Ureter (tissue), 1 donor: ENCODE measurements at regions not wholly inside any gene's neighbourhood (a gene's known extent, or its start where the extent isn't known, plus 50 kb on each side); places are given as distances from the start of the nearest gene placed in this dataset.

ENCODE experiments used
- DNase-seq: peaks from one replicate; pipeline ENCODE4 v3.0.0-alpha.2; 2020; ENCODE audit warnings: low spot score
- donor health status: DM: yes; HTN: yes; CAD: no.

DNA sequence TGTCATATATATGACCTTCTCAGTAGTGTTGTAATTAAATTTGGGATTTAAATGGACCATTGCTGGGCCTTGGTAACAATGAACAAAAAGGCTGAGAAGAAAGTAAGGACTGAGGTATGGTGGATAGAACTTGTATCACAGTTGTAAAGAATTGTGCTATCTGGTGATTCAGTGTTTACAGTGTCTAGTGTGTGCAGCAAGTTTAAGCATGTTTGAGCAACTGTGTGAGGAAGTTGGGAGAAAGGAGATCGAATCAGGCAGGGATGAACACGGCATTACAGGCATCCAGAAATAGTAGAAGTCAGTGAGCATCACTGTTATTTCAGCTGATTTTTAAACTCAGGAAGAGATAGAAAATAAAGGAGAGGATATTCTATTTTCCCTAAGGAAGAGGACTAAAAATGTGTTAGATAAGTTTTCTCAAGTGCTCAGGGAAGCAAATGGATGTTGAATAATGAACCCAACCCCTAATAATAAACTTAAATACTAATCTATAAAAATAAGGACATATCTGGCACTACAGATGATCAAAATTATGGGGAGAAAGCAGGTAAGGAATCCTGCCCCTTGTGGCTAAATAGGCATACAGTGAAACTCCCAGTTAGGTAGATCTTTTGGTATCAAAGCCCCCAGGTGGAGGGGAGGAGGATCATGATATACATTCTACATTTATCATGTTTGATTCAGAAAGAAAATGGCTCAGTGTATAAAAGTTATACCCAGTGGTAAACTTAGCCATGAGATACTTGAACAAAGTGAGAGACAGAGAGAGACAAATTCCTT, 361.0 kb upstream of the ANO3 start:
- DNase-seq = no peak

DNA sequence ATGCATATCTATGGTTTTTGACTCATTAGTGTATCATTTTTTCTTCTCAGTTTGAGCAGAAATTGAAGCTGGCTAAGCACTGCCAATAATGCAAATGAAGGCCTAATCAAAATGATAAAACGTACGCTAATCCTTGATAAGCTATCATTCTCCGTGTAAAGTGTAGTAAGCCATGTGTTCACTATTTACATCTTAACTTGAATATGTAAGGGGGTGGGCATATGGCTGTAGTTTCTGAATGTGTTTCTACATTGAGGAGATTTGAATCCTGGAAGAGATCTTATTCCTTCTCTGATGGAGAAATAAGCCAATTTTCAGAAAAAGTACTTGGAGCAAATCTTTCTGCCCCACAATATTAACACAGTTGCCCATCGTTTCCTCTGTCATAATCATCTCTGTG, 351.8 kb upstream of the ANO3 start:
- DNase-seq = no peak

DNA sequence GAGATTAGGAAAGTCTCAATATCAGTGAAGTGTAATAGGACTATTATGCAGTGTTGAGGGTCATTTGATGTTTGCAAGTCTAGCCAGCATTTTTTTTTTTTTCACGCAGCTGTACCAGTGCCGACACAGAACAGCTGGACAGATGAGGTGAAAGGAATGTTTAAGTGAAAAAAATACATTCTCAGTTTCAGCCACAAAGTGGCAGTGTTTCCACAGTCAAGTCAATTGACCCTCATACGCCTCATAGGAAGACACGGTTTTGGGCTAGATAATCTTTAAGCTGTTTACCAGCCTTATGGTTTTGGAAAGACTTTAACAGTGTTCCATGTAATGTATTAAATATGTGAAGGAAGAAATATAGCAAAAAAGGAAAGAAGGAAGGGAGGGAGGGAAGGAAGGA, 349.9 kb upstream of the ANO3 start:
- no peak for DNase-seq

DNA sequence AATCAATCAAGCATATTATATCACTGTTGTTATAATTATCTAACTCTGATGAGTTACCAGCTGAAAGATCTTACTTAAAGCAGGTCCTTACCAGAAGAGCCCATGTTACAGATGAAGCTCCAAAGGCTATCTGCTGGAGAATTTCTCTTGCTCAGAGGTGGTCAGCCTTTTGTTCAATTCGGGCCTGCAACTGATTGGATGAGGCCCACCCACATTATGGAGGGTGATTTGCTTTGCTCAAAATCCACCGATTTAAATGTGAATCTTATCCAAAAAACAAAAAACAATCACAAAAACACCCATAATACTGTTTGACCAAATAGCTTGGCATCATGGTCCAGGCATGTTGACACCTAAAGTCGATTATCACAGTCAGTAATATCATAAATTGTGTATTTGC, 348.6 kb upstream of the ANO3 start:
- no peak for DNase-seq

DNA sequence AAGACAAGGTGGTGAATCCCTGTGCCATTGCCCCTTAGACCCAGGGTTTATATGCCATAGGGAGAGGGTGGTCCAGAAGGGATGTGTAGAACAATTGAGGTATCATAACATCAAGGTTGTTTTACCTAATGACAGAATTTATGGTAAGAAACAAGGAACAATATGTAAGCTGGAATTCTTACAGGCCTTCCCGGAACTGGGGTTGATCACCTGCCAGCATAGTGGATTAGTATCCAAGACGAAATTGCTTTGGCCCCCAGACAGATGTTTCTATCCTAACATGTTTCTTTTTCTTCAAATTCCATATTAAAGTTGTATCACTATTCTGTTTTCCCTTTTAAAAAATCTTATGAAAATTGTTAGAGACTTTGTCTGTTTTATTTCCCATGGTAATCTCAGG, 343.8 kb upstream of the ANO3 start:
- DNase-seq = no peak

DNA sequence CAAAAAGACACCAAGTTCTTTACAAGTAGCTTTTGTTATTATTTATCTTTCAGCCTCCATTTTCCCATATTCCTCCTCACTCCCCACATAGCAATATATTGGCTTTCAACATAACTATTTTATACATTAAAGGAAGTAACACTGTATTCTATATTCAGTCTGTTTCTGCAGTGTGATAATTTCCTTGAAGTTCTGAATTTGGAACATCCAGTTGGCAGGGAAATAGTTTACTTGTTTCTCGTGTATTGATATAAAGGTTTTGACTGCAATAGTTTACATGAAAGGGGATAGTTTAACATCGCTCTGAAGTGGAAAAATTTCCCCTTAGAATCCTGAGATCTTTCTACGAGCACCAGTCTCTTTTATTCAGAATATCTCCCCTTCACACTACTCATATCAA, 341.5 kb upstream of the ANO3 start:
- no peak for DNase-seq

DNA sequence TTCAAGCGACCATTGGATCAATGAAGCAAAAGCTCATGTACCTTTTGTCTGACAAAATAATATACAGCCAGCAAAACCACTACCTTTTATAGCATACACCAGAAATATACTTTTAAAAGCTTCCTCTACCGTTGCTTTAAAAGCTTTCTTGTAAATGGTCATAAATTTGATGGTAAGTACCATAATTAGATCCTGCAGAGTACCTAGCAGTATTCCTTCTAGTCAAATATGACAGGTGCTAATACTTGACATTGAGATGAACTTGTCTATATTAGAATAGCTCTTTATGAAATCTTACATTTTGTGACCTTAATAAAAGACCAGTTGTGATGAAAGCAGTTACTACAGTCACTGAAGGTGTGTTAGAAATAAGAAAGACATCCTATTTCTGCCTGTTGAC, 340.5 kb upstream of the ANO3 start:
- no peak for DNase-seq

DNA sequence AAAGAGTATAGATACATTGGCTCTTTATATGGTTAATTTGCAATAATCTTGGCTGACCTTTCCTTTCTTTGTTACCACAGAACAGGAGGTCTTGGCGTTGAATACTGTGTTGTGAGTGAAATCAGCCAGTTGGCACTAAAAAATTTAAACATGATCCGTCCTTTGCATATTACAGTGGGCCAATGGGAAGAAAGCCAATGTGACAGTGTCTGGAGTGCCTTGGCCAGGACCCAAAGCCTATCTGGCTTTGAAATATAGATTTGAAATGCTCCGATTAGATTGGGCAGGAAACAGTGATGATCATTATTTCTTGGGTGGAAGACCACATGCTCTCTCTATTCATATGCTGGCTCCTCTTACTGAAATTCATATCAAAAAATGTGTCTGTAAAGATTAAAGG, 339.6 kb upstream of the ANO3 start:
- DNase-seq = no peak

DNA sequence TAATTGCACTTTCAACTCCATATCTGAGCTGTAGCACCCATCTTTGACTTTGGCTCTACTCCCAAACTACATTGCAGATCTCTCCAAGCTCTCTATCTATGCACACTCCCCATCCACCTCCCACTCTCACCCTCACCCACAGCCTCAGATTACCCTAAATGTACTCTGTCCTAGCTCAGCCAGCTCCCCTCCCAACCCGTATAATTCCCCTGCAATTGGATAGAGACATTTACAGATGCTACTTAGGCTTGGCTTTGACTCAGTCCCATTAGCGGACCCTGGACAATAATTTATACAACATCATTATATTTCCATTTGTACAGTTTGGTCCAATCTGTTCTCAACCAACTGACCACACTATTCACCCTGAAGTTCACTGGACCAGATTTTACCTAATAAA, 338.9 kb upstream of the ANO3 start:
- DNase-seq = no peak

DNA sequence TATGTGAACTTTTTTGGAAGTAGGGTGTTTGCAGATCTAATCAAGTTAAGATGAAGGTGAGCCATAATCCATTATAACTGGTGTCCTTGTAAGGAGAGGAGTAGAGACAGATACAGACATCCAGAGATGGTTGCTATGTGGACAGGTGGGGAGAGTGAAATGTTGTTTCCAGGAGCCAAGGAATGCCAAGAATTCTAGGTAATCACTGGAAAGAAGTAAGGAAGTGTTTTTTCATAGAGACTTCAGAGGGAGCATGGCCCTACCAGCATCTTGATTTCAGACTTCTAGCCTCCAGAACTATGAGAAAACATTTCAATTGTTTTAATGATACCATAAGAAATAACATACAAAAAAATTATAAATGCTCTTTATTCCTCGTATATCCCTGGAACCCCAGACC, 320.5 kb upstream of the ANO3 start:
- no peak for DNase-seq

DNA sequence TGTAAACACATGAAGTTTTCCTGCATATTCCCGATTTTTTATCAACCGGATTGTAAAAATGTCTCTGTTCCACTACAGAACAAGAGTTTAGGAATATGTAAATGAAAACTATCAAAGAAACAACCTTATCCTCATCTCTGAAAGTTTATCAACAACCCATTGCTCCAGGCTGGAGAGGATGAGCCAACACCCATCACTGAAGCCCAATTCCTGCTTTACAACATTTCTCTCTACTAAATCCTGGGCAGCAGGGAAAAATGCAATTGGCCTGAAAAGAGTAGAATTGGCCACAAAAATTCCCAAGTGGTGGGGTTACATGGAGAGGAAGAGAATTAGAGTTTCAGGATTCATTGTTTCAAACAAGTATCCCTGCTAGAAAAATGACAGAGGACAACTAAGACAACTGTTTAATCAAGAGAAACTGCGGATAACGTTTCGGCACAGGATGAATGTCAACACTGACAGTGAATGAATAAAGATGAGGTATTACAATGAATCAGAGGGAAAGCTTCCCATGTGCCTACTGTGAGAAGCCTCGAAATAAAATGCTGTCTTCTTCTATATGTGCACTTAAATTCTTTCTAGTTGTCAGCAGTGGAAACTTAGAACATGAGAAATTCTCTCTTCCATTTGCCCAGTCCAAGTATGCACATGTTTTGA, 317.3 kb upstream of the ANO3 start:
- no peak for DNase-seq

DNA sequence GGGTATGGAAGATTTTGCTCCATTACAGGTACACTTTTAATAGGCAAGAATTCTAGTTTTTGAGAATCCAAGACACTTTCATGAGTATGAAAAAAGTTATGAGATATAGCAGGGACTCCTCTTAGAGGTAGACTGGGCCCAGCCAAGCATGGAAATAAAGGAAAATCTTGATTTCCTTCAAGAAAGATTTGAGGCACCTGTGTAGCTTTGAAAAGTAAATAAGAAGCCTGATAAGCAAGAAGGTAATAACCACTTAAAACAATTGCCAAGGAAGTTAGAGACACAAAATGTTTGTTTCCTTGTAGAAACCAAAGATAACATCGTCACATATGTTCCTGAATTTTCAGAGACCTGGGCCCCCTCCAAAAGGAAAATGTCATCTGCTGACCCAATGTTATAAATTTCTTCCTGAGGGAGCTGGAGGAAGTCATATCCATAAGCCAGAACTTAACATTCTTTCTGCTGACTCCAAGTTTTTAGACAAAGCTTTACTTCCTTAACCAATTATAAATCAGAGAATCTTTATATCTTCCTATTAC, 314.5 kb upstream of the ANO3 start:
- DNase-seq = no peak

DNA sequence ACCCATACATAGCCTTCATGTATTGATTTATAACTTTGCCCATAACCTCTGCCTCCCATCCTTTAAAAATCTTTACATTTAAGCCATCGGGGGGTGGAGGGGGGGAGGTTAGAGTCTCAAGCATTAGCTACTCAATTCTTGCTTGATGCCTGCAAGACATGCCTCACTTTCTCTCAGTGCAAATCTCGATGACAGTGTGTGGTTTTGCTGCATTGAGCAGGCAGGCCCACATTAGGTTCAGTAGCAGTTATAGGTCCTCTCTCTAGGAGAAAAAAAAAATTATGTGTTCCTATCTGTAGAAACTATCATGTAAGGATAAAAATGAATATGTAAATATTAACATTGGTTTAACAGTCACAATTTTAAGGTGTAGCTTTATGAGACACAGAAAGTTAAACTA, 314.0 kb upstream of the ANO3 start:
- no peak for DNase-seq

DNA sequence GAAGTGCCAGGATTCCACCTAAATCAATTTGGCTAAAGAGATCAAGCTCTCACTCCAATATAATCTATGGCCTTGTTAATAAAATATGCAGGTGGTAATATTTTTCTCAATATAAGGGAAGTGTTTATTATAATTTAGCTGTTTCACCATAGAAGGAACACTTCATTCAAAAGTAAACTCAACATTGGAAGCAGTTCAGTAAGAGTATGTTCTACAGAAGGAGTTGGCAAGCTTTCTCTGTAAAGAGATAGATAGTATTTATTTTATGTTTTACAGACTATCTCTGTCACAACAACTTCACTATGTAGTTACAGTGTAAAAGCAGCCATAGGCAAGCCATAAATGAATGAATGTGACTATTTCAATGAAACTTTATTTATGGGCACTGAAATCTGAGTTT, 313.6 kb upstream of the ANO3 start:
- no peak for DNase-seq

DNA sequence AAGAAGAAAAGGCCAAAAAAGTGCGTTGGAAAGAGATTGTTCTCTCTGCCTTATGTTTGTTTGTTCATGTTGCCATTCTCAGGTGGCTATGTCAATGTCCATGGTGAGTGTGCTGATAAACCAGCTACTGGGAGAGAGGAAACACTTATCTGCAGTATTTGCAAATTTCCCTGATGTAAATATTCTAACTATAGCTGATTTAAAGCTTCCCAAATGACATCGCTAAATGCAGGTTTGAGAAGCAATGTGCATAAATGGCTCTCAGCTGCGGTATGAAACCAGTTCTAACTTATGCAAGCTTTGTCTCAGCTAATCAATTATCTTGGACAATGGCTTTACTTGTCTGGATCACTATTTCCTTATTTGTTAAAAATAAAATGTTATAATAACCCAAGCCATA, 312.5 kb upstream of the ANO3 start:
- no peak for DNase-seq

DNA sequence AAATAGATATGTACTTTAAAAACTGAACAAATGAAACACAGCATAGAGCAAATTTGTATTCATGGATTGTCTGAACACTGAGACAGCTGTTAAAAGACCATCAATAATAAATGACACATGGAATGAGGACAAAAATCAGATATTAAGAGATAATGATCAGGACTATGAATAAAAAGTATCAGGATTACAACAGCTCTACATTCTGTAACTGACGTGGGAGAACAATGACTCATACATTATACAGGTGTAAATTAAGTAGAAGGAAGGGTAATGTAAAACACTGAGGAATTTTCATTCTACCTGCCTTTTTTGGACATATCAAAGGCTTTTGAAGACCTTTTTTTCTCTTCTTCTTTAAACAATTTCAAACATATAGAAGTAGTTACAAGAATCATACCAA, 310.9 kb upstream of the ANO3 start:
- DNase-seq = no peak

DNA sequence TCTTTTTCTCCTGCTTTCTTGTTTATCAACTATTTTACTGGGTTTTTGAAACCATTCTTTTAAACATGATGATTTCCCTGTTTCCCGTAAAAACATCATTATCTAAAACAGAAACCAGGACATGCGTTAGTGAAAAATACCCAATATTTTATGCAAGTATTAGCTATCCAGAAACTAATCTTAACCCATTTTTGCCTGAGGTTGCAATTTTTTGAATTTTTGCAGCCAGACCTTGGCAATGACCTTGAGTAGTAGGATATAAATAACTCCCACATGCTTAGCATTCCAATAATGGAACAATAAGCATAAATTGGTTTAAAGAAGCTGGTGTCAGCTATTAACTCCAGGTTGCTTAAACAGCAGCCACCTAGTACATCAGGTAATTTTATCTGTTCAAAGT, 308.9 kb upstream of the ANO3 start:
- no peak for DNase-seq

DNA sequence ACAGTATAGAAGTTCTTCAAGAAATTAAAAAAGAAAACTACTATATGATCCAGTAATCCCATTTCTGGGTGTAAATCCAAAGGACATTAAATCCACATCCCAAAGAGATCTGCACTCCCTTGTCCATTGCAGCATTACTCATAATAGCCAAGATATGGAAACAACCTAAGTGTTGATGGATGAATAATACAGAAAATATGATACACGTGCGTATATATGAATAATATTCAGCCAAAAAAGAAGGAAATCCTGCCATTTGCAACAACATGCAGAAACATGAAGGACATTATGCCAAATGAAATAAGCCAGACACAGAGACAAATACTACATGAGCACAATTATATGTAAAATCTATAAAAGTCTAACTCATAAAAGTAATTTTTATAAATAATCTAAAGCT, 306.3 kb upstream of the ANO3 start:
- no peak for DNase-seq

DNA sequence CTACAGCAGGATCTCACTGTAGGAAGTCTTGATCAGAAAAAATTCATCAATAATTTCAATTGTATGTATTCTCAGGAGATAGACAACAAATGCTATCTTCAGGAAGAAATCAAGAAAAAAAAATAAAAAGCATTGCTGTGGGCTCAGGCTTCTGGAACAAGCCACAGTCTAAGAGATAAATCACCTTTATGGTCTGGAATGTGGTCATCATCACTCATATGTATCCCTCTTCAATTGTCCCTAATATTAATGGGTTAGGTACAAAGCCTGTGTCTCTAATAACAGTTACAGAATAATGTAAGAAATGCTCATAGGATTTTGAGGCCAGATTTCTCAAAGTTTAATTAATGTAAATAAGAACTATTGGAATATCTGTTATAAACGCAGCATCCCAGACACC, 305.9 kb upstream of the ANO3 start:
- no peak for DNase-seq

DNA sequence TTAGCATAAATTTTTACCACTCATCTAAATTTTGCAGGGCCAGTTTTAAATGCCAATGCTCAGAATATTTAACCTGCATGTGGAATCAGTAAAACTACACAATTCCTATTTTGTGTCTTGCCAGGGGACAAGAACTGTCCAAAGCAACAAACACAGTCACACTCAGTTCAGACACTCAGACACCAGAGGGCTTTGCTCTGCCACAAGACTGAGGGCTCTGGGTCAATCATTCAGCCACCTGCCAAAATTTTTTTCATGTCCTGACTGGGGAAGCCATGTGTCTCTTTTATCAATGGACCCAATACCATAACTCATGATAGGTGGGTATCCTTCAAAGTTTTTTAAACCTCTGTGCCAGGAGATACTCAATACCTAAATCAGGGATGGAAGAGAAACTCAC, 304.0 kb upstream of the ANO3 start:
- DNase-seq = no peak

DNA sequence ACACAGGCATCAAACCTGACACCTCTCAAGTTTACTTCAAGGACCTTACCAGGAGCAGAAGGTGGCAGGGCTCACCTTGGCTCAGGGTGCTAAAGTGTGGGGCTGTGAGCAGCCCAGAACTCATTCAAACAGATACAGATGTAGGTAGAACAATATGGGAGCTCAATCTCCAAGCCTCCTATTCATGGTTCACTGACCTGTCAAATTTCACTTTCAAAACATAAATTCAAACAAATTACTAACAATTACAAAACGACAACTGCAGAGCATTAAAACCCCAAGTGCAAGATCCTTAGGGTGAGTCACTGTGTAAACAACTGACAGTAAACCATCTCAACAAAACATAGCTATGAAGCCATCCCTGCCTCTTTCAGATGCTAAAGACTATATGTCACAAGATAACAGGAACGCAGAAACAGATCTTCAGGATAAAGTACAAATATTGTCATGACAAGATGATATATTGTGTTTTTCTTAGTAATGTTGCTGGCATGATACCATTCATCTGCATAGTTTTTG, 303.5 kb upstream of the ANO3 start:
- no peak for DNase-seq

DNA sequence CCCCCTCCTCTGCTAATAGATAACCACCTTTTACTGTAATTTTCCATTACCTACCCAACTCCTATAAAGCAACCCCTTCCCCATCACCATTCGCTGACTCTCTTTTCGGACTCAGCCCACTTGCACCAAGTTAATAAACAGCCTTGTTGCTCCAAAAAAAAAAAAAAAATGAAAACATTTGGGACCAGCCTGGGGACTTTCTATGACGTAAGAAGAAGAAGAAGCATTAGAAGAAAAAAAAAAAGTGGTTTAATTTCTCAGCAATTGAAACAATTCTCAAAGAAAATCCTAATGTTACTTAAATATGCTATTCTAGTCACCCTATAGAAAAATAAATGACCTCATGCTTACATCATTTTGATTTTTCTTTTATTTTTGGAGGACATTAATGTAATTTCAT, 301.5 kb upstream of the ANO3 start:
- no peak for DNase-seq

DNA sequence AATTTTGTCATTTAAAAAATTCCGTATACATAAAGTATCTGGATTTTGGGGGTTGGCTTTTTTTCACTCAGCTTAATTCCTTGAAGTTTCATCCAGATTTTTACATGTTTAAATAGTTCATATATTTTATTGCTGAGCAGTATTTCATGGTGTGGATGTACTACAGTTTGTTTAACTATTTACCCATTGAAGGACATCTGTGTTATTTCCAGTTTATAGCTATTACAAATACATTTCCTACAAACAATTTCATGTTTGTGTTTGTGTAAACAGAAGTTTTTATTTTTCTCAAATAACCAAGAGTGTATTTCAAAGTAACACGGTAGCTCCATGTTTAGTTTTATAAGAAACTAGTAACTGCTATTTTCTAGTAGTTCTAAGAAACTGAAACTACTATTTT, 299.7 kb upstream of the ANO3 start:
- no peak for DNase-seq
